Choroid plexus epithelial cell (primary cell): ENCODE measurements at regions not wholly inside any gene's neighbourhood (a gene's known extent, or its start where the extent isn't known, plus 50 kb on each side); places are given as distances from the start of the nearest gene placed in this dataset.

Experiments used
- DNase-seq: peaks from one replicate; pipeline ENCODE4 v3.0.0-alpha.2; 2010; ENCODE audit warnings: low read depth
- H3K4me3 ChIP-seq: 2 replicates; pipeline ENCODE4 v1.5.1; 2011; ENCODE audit warnings: low read depth, mild to moderate bottlenecking, control low read depth, low read length, moderate library complexity
- TF ChIP-seq, protein P1 (sequence below): conservative IDR thresholded peaks from 2 replicates; pipeline ENCODE4 v1.5.1; 2011; ENCODE audit warnings: low read depth, mild to moderate bottlenecking, control low read depth, inconsistent platforms, low read length, moderate library complexity

DNA sequence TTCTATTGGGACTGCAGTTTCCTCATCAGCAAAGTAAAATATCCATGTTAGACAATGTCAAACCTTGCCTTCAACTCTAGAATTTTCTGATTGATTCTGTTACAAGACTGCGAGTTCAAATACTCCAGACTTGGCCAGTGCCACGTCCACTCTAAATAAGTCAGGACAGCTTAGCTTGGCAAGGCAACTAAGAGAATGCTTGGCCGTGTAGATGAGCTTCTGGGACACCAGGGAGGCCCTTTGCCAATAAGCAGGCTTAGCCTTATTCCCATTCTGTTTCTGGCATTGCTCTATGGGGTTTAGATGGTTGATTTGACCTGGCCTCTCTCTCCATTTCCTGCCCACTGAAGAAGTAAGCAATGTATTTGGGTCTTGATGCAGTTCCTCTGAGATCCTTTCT lies 218.1 kb upstream of the SIX2 start:
- TF ChIP-seq, protein P1, sequence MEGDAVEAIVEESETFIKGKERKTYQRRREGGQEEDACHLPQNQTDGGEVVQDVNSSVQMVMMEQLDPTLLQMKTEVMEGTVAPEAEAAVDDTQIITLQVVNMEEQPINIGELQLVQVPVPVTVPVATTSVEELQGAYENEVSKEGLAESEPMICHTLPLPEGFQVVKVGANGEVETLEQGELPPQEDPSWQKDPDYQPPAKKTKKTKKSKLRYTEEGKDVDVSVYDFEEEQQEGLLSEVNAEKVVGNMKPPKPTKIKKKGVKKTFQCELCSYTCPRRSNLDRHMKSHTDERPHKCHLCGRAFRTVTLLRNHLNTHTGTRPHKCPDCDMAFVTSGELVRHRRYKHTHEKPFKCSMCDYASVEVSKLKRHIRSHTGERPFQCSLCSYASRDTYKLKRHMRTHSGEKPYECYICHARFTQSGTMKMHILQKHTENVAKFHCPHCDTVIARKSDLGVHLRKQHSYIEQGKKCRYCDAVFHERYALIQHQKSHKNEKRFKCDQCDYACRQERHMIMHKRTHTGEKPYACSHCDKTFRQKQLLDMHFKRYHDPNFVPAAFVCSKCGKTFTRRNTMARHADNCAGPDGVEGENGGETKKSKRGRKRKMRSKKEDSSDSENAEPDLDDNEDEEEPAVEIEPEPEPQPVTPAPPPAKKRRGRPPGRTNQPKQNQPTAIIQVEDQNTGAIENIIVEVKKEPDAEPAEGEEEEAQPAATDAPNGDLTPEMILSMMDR, result no peak
- no peak for DNase-seq
- no peak overlapping the region for H3K4me3 ChIP-seq

DNA sequence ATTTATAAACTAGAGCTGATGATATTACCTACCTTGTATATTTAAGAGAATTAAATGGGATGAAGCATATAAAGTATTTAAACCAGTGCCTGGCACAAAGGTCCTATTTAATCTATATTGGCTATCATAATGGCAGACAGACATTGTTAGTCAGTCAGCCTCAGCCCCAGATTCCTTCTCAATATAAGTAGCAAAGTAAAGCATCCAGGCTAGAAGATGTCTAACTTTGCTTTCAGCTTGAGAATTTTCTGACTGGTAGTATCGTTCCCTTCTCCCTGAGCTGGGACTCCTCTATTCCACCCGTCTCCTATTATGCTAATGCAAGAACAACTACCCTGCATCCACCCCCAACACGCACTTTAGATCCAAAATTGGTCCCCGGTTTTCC lies 215.7 kb upstream of the SIX2 start:
- DNase-seq, result no peak
- no peak overlapping the region for H3K4me3 ChIP-seq
- TF ChIP-seq, protein P1, result no peak

- TF ChIP-seq, protein P1, result no peak
- no peak for DNase-seq
- H3K4me3 ChIP-seq, result no peak overlapping the region
These were observed 215.2 kb upstream of the SIX2 start for GRCh38 chr2:45224321-45224992.

GRCh38 chr2:45223531-45223930 lies 214.3 kb upstream of the SIX2 start:
- no peak overlapping the region for H3K4me3 ChIP-seq
- DNase-seq, result no peak
- TF ChIP-seq, protein P1, result no peak

DNA sequence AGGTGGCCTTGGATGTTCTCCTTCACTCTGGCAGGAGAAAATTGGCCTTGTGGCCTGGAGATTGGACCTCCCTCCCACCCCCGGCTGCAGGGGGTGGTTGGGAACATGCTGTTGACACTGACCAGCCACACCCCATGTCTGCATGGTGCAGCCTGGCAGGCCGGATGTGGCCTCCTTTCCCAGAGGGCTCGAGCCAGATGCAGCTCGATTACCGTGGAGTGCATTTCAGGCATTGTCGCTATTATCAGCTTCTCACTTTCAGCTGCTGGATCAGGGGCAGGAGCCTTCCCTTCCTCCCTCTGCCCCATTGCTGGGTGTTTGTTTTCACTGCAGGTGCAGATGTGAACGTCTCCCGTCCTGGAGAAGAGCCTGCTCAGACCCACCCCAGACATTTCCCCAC lies 211.0 kb upstream of the SIX2 start:
- no peak overlapping the region for H3K4me3 ChIP-seq
- TF ChIP-seq, protein P1, result no peak
- DNase-seq, result no peak

DNA sequence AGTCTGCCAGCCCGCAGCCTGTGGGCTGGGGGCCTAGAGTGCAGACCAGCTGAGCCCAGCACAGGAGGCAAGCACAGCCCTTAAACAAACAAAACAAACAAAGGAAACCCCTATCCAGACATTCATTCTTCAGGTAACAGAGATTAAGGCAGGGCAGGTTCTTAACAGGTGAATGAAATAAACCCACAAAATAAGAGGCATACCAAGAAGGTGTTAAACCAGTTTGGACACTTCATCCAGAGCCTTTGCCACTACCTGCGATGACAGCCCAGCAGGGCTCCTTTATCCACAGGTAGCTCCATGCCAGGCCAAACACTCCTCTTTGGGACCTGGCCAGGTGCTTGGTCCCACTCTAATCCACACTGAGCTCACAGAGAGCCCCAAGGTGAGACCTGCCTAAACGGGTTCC lies 209.7 kb upstream of the SIX2 start:
- no peak for DNase-seq
- TF ChIP-seq, protein P1, result no peak
- no peak overlapping the region for H3K4me3 ChIP-seq

- TF ChIP-seq, protein P1, result no peak
- no peak overlapping the region for H3K4me3 ChIP-seq
- no peak for DNase-seq
These were observed 209.0 kb upstream of the SIX2 start for GRCh38 chr2:45218297-45218696.
